ENCODE measurements at regions not wholly inside any gene's neighbourhood (a gene's known extent, or its start where the extent isn't known, plus 50 kb on each side); places are given as distances from the start of the nearest gene placed in this dataset.
"Not testable (repeated sequence)": the region's sequence is repeated elsewhere in the genome, so short reads cannot be mapped to it uniquely, and the experiment has no call there.

- no peak for DNase-seq
Measured at GRCh38 chr10:3877211-3878000, 92.4 kb upstream of the KLF6 start.

DNA sequence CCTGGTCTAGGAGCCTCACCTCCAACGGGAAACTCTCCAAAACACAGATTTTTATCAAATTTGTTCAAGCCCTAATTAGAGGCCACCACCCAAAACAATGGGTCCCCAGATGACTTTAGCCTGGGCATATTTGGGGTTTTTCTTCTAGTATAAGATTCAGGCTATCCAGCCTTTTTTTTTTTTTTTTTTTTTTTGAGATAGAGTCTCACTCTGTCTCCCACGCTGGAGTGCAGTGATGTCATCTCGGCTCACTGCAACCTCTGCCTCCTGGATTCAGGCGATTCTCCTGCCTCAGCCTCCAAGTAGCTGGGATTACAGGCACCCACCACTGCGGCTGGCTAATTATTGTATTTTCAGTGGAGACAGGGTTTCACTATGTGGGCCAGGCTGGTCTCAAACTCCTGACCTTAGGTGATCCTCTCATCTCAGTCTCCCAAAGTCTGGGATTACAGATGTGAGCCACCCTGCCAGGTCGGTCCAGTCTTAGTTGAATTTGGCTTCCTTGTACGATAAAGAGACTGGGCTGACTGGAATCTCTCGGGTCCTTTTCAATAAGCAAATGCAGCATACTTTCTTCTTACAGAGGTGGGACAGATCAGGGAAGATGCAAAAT, 91.4 kb upstream of the KLF6 start:
- no peak for DNase-seq

- DNase-seq, result no peak
Measured at GRCh38 chr10:3875842-3876235, 90.8 kb upstream of the KLF6 start.

- no peak for DNase-seq
Measured at GRCh38 chr10:3874990-3875841, 90.2 kb upstream of the KLF6 start.

DNA sequence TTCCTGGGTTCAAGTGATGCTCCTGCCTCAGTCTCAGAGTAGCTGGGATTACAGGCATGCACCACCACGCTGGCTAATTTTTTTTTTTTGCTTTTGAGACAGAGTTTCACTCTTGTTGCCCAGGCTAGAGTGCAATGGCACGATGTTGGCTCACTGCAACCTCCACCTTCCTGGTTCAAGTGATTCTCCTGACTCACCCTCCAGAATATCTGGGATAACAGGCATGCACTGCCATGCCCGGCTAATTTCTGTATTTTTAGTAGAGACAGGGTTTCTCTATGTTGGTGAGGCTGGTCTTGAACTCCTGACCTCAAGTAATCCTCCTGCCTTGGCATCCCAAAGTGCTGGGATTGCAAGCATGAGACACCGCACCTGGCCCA, 89.6 kb upstream of the KLF6 start:
- DNase-seq, result not testable (repeated sequence)

DNA sequence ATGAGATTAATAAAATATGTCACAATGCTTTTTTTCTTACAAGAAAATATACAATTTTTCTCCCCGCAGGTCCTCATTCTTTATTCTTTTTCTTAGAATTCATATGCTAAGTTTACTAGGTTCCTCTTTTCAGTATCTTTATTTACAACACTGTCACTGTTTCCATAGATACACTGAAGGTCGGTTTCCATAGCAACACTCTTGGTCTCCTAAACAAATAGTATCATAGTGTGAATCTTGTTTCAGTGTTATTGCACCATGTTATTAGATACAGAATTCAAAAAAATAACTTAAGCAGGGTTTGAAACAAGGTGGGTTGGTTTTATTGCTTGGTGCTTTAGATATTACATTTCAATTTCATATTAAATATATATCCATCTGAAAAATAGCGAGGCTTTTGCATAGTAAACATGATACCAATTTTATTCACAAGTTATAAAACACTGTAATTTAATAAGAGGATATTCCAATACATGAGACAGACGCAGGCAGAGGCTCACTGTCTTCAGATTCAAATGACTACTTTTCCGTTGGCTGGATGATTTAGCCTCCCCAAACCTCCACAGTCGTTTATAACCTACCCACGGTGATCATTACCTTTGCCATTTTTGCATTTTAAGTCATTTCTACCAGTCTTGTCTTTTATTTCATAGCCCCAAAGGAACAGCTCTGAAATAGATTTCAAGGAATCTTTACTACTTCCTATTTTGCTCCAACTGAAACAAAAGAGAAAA, 88.9 kb upstream of the KLF6 start:
- peak; percentile 18 for DNase-seq

DNA sequence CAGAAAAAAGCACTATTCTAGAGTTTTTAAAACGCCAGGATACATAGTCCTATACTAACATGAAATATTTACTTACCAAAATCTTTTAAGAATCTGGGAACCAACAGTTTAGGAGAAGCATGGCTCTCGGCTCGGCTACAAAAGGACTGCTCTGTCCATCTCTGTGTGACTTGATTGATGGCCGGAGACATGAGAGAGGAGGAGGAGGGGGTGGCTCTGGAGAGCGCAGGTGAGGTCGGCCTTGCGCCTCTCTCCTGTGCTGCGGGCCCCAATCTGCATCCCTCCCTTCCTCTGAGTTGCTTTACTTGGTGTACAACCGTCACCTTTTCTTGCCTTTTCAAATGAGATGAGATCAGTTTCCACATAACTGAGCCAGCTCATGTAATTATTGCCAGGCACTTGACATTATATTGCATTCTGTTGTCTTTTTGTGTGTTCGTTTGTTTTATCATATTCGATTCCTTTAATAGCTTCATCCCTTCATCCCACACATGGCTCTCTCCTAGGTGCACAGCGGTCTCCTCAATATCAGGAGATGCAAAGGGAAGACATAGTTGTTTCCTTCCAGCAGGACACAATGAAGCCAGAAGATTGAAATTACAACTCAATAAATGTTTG, 87.8 kb upstream of the KLF6 start:
- no peak for DNase-seq

DNA sequence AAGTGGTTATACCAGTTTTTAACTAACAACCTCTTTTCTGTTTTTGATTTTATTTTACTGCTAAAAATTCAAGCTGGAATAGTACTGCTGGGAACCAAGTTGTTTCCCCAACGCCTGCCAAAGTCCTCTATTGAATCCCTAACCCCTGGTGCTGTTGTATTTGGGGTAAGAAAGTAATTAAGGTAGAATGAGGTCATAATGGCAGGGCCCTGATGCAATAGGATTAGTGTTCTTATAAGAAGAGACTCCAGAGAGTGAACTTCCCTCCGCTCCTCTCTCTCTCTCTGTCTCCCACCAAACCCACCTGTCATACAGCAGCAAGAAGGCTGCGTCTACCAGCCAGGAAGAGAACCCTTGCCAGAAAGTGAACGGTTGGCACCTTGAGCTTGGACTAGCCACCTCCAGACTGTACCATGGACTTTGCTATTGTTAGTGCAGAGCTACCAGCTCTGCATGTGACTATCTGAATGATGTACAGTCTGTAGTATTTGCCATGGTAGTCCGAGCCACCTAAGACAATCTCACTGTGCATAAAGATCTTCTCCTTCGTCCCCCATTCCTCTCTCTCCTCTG, 86.5 kb upstream of the KLF6 start:
- no peak for DNase-seq

GRCh38 chr10:3869036-3869435, 84.0 kb upstream of the KLF6 start:
- DNase-seq, result no peak

GRCh38 chr10:3868271-3868664, 83.3 kb upstream of the KLF6 start:
- DNase-seq, result no peak

DNA sequence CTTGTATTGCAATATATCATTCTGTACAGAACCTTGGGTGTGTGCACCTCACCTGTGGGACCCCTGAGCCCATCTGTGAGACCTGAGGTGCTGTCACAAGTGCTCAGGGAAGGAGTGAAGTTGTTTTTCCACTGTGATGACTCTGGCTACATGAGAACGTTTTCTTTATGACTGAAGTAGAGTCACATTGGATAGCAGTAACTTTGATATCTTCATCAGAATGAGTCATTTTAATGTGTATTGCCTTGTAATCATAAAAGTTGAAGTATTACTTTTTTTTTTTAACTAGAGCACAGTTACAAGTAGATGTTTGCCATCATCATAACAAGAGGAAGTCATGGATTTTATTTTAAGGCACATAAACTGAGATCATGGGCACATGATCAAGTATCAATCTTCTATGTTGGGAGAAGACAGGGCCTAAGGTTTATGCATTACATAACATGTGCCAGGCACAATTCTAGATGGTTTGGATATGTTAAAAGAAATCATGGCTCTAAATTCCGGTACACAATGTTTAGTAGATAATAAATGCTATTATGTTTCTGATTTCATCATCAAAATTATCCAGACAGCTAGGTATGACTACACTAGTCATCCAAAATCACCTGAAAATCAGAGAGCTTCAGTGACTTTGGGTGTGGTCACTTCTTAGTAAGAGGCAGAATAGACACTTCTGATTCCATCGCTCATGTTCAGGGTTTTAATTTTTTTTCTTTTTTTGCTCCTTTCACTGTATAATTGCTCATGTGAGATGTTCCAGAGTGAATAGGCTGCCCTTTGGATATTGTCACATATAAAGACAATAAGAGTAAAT, 82.7 kb upstream of the KLF6 start:
- no peak for DNase-seq

DNA sequence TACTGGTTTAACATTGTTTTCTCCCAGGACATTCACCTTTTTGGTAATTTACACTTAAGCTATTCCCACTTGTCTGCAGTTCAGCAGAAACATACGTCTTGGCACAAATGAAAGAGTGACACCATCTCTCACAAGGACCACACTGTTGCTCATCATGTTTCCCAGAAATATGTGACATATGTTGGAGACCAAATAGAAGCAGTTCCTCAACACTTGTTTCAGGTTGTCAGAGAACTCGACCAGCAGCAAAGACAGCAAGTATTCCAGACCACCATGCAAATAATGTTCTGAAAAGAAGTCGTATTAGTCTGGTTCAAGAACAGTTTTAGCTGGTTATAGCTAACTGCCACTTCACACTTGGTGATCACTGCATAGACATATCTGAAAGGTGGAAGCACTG, 81.3 kb upstream of the KLF6 start:
- DNase-seq, result no peak

GRCh38 chr10:3865565-3865964, 80.6 kb upstream of the KLF6 start:
- no peak for DNase-seq

DNA sequence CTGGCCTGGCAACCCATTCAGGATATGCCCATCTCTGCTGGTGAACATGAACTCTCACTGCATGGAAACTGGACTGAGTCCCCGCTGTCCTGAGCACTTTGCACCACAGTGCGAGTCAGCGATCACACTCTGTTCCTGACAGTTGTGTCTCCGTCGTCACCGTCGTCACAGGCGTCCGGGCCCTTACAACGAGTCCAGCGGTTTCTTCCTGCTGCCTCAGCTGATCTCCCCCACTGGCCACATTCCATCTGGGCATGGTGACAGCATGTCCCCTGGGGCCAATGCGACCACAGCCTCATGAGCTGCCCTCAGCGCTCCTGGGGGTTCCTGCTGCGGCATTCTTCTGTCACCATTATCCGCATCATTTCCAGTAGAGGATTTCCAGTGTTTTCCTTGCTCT, 76.8 kb upstream of the KLF6 start:
- DNase-seq, result no peak

DNA sequence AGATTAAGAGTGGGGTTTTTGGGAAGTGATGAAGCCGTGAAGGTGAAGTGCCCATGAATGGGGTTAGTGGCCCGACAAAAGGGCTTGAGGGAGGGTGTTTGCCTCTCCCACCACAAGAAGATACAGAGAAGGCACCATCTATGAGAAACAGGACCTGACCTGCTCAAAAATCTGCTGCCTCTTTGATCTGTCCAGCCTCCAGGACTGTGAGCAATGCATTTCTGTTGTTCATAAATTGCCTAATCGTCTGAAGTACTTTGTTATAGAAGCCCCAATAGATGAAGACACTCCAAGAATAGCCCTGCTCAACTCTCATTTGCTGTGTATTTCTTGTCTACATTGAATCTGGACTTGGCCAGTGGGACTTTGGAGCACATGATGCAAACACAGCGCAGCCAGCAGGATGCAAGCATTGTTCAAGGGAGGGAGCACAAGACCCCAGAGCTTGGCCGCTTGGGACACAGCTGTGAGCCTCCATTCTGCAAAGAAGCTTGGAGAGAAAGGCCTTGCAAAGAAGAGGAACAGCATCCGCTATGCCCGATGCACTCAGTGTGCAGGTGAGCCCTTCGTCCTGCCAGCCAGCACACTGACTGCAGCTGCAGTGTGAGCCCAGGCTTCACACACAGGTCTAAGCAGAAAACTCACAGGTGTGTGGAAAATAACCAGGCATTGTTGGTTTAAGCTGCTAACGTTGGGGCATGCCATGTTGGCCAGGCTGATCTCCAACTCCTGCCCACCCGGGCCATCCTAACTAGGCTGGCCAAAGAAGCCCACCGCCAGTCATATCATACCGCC, 73.2 kb upstream of the KLF6 start:
- DNase-seq, result no peak

GRCh38 chr10:3857318-3857717, 72.3 kb upstream of the KLF6 start:
- no peak for DNase-seq

DNA sequence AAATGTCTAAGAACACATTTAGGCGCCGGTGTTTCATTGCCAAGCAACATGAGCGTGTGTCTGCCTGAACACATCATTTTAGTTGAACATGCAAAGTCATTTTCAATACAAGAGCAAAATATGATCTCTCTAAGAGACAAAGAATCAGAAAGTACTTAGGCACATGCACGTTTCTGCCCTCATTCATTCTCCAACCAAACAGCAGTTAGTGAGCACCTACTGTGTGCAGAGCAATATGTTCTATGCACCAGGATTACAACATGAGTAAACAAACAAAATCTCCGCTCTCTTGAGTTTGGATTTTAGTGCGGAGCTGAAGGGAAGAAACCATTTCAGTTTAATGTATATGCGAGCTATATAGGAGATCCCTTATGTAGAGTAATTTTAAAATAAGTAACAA, 71.6 kb upstream of the KLF6 start:
- no peak for DNase-seq

GRCh38 chr10:3853547-3854303, 68.7 kb upstream of the KLF6 start:
- DNase-seq, result no peak

DNA sequence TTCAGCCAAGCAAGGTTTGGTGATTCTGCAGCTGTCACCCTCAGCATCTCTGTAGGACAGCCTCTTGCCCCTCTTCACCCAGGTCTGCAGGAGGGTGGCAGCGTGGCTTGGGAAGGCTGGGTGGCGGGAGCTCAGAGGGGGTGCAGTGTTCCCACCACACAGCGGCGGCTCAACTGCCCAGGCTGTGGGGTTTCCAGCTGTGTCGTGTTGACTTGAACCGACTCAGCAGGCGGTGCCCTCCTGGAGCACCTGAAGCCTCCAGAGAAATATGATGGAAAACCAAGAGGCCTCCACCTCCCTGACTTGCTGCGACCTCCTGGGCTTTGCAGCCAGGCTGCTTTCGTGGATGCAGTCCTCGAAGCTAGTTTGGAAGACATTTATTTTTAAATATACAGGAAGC, 68.0 kb upstream of the KLF6 start:
- no peak for DNase-seq
